H1 (cell line): ENCODE measurements at regions not wholly inside any gene's neighbourhood (a gene's known extent, or its start where the extent isn't known, plus 50 kb on each side); places are given as distances from the start of the nearest gene placed in this dataset.

Source experiments
- CTCF ChIP-seq, 3 experiments: IDR thresholded peaks; 1 replicate in 2 of 3; 2 replicates in 1 of 3; pipeline versions ENCODE4 v1.5.1 to v1.6.1; 2011; ENCODE audit warnings: low read length in 3 of 3, mild to moderate bottlenecking in 3 of 3, inconsistent platforms in 2 of 3, low read depth in 1 of 3, moderate library complexity in 1 of 3; ENCODE audit not compliant: insufficient read depth in 1 of 3; ENCODE audit errors: control extremely low read depth in 1 of 3
- EP300 ChIP-seq, 2 experiments: IDR thresholded peaks; 1 replicate in 1 of 2; 2 replicates in 1 of 2; pipeline ENCODE4 v1.6.1; 2011 to 2012; ENCODE audit warnings: low read depth in 2 of 2, low read length in 2 of 2, mild to moderate bottlenecking in 2 of 2, borderline replicate concordance in 1 of 2, inconsistent platforms in 1 of 2, moderate library complexity in 1 of 2
- JUN ChIP-seq: IDR thresholded peaks from 2 replicates; pipeline ENCODE4 v1.6.1; 2011; ENCODE audit warnings: low read depth, mild to moderate bottlenecking, improper control_type of control experiment, low read length
- PHF8 ChIP-seq: fragments of 200-600 bp; sonication (generic); conservative IDR thresholded peaks from 2 replicates; pipeline ENCODE4 v1.7.1; 2012; ENCODE audit warnings: low read depth, mild to moderate bottlenecking, inconsistent platforms, low read length, moderate library complexity
- POLR2A ChIP-seq, 2 experiments: IDR thresholded peaks; 1 replicate in 1 of 2; 2 replicates in 1 of 2; pipeline ENCODE4 v1.6.1; 2011; ENCODE audit warnings: low read depth in 2 of 2, low read length in 2 of 2, mild to moderate bottlenecking in 2 of 2; ENCODE audit errors: control extremely low read depth in 1 of 2
- SIN3A ChIP-seq, 2 experiments: IDR thresholded peaks in 1 of 2; conservative IDR thresholded peaks in 1 of 2; 2 replicates each; pipeline ENCODE4 v1.6.1; 2011 to 2012; ENCODE audit warnings: low read length in 2 of 2, improper control_type of control experiment in 1 of 2, low read depth in 1 of 2, mild to moderate bottlenecking in 1 of 2

GRCh38 chr6:168189200-168190013 lies 110.4 kb upstream of the FRMD1 start:
- TF ChIP-seq CTCF (IDR thresholded peaks at IDR 0.05; ENCODE audit: control extremely low read depth in 1 of 3, insufficient read depth in 1 of 3, low read depth in 1 of 3, low read length in 3 of 3) (no peak), PHF8 (no peak), JUN (no peak), SIN3A (conservative IDR thresholded peaks at IDR 0.05 in 1 of 2, IDR thresholded peaks at IDR 0.05 in 1 of 2; ENCODE audit: low read depth in 1 of 2, low read length in 2 of 2) (no peak), POLR2A (IDR thresholded peaks at IDR 0.05; ENCODE audit: control extremely low read depth in 1 of 2, low read depth in 2 of 2, low read length in 2 of 2) (no peak), EP300 (IDR thresholded peaks at IDR 0.05; ENCODE audit: borderline replicate concordance in 1 of 2, low read depth in 2 of 2, low read length in 2 of 2) (no peak)
